OCI-LY1 (cell line): ENCODE measurements at regions not wholly inside any gene's neighbourhood (a gene's known extent, or its start where the extent isn't known, plus 50 kb on each side); places are given as distances from the start of the nearest gene placed in this dataset.

Experiments used
- CTCF ChIP-seq: fragments of 200-600 bp; sonication (generic), shearing (Covaris generic); IDR thresholded peaks from 2 replicates; pipeline ENCODE4 v1.5.1; 2017; ENCODE audit warnings: mild to moderate bottlenecking, antibody characterized with exemption, low read length, moderate library complexity, mixed read lengths
- EZH2 ChIP-seq: fragments of 200-600 bp; sonication (generic), shearing (Covaris generic); IDR thresholded peaks from 2 replicates; pipeline ENCODE4 v1.8.0; 2017; ENCODE audit warnings: borderline replicate concordance, mixed run types, mild to moderate bottlenecking, antibody characterized with exemption, low read length, moderate library complexity, mixed read lengths

DNA sequence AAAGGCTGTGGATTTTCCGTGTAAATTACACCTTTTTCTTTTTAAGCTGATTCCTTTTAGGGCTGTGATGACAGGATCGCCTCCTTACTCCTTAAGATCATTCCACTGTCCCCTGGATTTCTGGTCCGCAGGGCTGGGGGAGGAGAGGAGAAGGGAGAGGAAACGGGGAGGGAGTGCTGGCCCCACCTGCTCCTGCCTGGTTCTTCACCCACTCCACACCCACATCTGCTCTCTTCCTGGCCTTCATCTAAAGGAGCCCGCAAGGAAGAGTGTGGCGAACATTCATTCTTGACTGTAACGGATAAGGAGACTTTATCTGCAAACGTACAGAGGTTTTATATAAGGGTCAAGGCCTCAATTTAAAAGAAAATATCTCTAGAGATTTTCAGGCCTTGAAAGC lies 242.0 kb downstream of the RHOU start:
- TF ChIP-seq CTCF, result no peak
- TF ChIP-seq EZH2, result no peak
